Body of pancreas (tissue), 4 donors: ENCODE measurements at regions not wholly inside any gene's neighbourhood (a gene's known extent, or its start where the extent isn't known, plus 50 kb on each side); places are given as distances from the start of the nearest gene placed in this dataset.
A peak's percentile ranks its signal among the peaks of the same experiment; 100 is the strongest.

ENCODE experiments used
- ATAC-seq: fragments of 150-250 bp; one replicate; pipeline ENCODE4 v1.9.1; 2016
- DNase-seq, 4 donors: peaks; one replicate each; pipeline ENCODE4 v3.0.0-alpha.2; 2019
- H3K27ac ChIP-seq, 4 donors: fragments of 200-600 bp; sonication (generic); 1 replicate in 3 of 4; 2 replicates in 1 of 4; pipeline versions ENCODE4 v1.5.1 to v1.6.1; 2016 to 2019; ENCODE audit warnings: mild to moderate bottlenecking in 1 of 4, mixed read lengths in 1 of 4, moderate library complexity in 1 of 4
- H3K27me3 ChIP-seq, 2 donors: fragments of 200-600 bp; sonication (generic); one replicate each; pipeline ENCODE4 v1.6.0; 2016; ENCODE audit warnings: mild to moderate bottlenecking in 1 of 2
- H3K36me3 ChIP-seq, 2 donors: fragments of 200-600 bp; sonication (generic); replicated peaks in 1 of 2; 2 replicates each; pipeline ENCODE4 v1.5.1; 2016; ENCODE audit warnings: low read depth in 2 of 2; ENCODE audit not compliant: insufficient read depth in 1 of 2
- H3K4me1 ChIP-seq: fragments of 200-600 bp; sonication (generic); one replicate; pipeline ENCODE4 v1.6.0; 2016
- H3K4me3 ChIP-seq, 2 donors: fragments of 200-600 bp; sonication (generic); 1 replicate in 1 of 2; 2 replicates in 1 of 2; pipeline ENCODE4 v1.5.1; 2016 to 2019
- H3K9me3 ChIP-seq, 3 donors: fragments of 200-600 bp; sonication (generic); 1 replicate in 2 of 3; 2 replicates in 1 of 3; pipeline ENCODE4 v1.5.1; 2016
- POLR2A ChIP-seq, 3 donors: fragments of 450-650 bp; IDR thresholded peaks; one replicate each; pipeline ENCODE4 v1.6.1; 2016; ENCODE audit warnings: antibody characterized with exemption in 3 of 3, mild to moderate bottlenecking in 2 of 3
- WGBS, 2 donors: methylation state at CpG; one replicate each; pipeline ENCODE4 v1.1.5; 2017; 5-methylcytosine and 5-hydroxymethylcytosine counted together
- intact Hi-C: fragments of 100-400 bp; cut with DNase I; formaldehyde crosslinking; loops from one replicate; pipeline ENCODE4 v1.15.1; 2023
- TF ChIP-seq, protein P1 (sequence below), 7 experiments: fragments of 450-650 bp in 4 of 7; fragments of 200-600 bp in 3 of 7; sonication (generic) in 3 of 7; IDR thresholded peaks; one replicate each; pipeline ENCODE4 v1.5.1; 2016 to 2019; ENCODE audit warnings: antibody characterized with exemption in 7 of 7

DNA sequence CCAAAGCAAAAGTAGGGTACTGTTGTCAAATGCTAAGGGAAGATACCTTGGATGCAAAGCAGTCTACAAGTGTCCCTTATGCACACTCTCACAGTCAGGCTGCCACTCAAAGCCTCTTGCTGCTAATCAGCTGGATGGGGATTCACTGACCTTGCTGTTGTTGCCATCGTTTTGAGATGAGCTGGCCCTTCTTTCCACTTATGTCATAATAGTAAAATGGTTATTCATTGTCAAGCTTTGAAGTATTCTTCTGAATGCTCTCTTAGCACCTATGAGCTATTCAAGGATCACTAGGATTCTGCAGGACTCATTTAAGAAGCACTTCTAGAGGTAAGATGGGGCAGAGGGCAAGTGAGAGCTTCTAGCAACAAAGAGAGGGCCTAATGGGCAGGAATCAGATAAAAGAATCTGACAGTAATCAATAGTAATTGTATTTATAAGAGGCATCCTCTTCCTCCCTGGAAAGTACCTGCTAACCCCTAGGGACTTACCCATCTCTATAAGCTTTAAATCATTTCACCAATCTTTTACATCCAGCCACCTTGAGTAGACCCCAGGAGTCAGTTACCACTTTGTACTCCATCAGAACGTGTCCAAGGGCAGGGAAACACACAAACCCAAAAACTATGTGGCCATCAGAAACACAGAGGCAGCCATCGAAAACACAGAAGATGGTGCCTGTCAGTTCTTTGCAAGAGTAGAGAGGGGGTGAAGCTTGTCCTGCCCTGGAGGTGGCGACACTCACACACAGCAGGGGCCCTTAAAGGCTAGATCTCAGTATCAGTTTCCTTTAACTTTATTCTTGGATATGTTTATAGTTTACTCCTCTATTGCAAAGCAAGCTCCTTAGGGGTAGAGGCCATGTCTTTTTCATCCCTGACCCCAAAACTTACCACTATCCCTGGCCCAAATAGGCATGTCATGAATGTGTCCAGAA is 103.7 kb upstream of the NFIA start:
- DNase-seq (peak; percentile 42 to 58 (median 48)), ATAC-seq (peak; percentile 69)
- no peaks in the 10 kb centered on the region for H3K36me3 ChIP-seq
- no peaks in the 10 kb centered on the region for H3K4me1 ChIP-seq
- 29 to 36% methylated on average over 4 of the region's 4 CpGs for WGBS, 2 donors
- H3K27ac ChIP-seq, result no peak overlapping the region
- H3K4me3 ChIP-seq, result no peak overlapping the region
- H3K9me3 ChIP-seq, result no peaks in the 10 kb centered on the region
- intact Hi-C loops, result no loop called here
- H3K27me3 ChIP-seq, result no peaks in the 10 kb centered on the region
- TF ChIP-seq, protein P1, sequence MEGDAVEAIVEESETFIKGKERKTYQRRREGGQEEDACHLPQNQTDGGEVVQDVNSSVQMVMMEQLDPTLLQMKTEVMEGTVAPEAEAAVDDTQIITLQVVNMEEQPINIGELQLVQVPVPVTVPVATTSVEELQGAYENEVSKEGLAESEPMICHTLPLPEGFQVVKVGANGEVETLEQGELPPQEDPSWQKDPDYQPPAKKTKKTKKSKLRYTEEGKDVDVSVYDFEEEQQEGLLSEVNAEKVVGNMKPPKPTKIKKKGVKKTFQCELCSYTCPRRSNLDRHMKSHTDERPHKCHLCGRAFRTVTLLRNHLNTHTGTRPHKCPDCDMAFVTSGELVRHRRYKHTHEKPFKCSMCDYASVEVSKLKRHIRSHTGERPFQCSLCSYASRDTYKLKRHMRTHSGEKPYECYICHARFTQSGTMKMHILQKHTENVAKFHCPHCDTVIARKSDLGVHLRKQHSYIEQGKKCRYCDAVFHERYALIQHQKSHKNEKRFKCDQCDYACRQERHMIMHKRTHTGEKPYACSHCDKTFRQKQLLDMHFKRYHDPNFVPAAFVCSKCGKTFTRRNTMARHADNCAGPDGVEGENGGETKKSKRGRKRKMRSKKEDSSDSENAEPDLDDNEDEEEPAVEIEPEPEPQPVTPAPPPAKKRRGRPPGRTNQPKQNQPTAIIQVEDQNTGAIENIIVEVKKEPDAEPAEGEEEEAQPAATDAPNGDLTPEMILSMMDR (IDR thresholded peaks at IDR 0.05), result peak; percentile 29 to 69 (median 56)
- TF ChIP-seq POLR2A (IDR thresholded peaks at IDR 0.05), result no peak

DNA sequence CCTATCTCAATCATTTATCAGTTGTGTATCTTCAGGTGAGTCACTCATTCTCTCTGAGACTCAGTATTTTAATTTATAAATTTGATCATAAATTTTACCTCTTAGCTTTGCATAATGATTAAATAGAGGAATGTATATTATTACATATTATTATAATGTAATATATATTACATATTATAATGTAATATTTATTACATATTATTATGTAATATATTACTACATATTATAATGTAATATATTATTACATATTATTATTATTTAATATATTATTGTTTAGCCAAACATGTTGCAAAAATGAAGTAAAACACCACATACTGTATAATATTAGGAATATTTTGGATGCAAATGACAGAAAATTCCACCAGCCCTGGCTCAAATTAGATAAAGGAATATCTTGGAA is 104.7 kb upstream of the NFIA start:
- Histone ChIP-seq H3K36me3 (no peaks in the 10 kb centered on the region), H3K9me3 (no peaks in the 10 kb centered on the region), H3K4me1 (no peaks in the 10 kb centered on the region), H3K27ac (no peak overlapping the region), H3K4me3 (no peak overlapping the region), H3K27me3 (no peaks in the 10 kb centered on the region)
- no peak for ATAC-seq
- no peak for DNase-seq
- no peak for TF ChIP-seq POLR2A (IDR thresholded peaks at IDR 0.05)
- TF ChIP-seq, protein P1 (IDR thresholded peaks at IDR 0.05), result no peak
- intact Hi-C loops, result no loop called here

DNA sequence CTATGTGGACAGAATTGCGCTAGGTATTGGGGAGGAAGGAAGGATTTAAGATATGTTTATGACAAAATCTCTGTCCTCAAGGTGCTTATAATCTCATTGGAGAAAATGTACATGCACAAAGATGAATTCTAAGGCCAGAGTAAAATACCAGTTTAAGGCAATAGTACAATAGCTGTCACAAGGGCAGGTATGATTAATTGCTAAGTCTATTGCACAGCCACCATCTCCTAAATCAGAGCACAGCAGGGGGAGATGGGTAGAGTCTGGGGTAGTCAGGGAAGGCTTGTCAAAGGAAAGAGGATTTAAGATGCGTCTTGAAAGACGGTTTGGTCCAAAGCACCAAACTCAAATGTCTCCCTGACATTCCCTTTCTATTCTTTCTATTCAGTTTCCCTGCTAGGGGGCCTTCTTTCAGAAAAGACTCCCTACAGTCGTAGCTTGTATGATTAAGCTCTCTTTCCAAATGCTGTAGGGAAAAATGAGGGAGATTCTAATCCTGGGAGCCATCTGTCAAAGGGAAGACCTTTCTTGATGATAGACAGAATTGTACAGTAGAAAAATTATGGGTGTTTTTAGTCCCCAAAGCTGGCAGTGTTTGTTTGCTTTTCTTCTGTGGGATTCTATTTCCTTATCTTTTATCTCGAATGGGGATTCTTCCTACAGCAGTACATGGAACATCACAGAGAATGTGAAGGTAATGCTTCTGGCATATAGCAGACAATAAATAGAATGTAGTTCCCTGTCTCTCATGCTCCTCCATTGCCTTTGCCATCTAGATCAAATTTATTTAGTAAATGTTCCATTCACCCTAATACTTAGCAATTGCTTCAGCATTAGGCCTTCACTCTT is 107.6 kb upstream of the NFIA start:
- no peaks in the 10 kb centered on the region for H3K36me3 ChIP-seq
- H3K4me3 ChIP-seq, result no peak overlapping the region
- H3K9me3 ChIP-seq, result no peaks in the 10 kb centered on the region
- TF ChIP-seq, protein P1 (IDR thresholded peaks at IDR 0.05), result no peak
- no peak for TF ChIP-seq POLR2A (IDR thresholded peaks at IDR 0.05)
- 77 to 82% methylated on average over 5 of the region's 5 CpGs for WGBS, 2 donors
- intact Hi-C loops, result no loop called here
- DNase-seq, result no peak
- H3K27me3 ChIP-seq, result no peaks in the 10 kb centered on the region
- no peak overlapping the region for H3K27ac ChIP-seq
- no peak for ATAC-seq
- peaks cover 4% of the 10 kb centered on the region for H3K4me1 ChIP-seq

DNA sequence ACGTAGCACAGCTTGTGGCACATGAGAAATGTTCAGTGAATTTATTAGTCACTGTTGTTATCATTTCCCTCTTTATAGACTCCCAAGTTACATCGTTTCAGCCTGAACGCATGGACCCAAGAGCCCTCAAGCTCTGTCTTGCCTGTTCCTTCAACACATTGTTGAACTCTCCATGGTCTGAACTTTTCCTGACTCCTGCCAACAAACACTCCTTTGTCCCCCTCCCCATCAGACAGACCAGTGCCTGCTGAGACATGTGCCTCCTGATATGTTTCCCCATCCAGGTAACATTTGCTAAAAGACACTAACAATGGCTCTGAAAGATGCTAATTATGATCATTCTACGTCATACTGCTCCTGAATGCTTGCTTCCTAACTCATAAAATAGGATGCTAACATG is 108.7 kb upstream of the NFIA start:
- intact Hi-C loops, result no loop called here
- Histone ChIP-seq H3K4me3 (no peak overlapping the region), H3K9me3 (no peaks in the 10 kb centered on the region), H3K27ac (no peak overlapping the region), H3K27me3 (no peaks in the 10 kb centered on the region), H3K4me1 (peaks cover 4% of the 10 kb centered on the region), H3K36me3 (no peaks in the 10 kb centered on the region)
- WGBS, 2 donors, result 76 to 83% methylated on average over 4 of the region's 4 CpGs
- no peak for TF ChIP-seq POLR2A (IDR thresholded peaks at IDR 0.05)
- TF ChIP-seq, protein P1 (IDR thresholded peaks at IDR 0.05), result no peak
- no peak for ATAC-seq
- DNase-seq, result no peak
